HG03565 (cell line): ENCODE measurements at regions not wholly inside any gene's neighbourhood (a gene's known extent, or its start where the extent isn't known, plus 50 kb on each side); places are given as distances from the start of the nearest gene placed in this dataset.

Experiments
- ATAC-seq: cut with Tn5 transposase; IDR thresholded peaks from one replicate; pipeline ENCODE4 v1.9.1; 2021; ENCODE audit warnings: mild to moderate bottlenecking, moderate library complexity; ENCODE audit not compliant: unreplicated experiment

DNA sequence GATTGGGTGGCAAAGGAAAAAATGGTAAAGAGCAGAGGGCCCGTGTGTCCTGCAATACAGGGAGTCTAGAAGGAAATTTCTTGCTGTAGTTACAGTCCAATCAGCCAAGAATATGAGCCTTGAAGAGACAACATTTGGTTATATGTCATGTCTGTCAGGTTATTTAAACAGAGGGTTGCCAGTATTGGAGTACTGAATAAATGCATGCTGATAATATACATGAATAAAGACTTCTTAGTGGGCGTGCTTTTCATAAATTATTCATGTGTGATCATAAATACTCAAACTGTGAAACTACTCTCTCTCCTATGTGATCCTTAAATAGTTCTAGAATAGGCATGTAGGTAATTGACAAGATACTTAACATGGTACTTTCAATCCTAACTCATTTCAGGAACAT is 249.0 kb downstream of the CRPPA start:
- no peak for ATAC-seq

DNA sequence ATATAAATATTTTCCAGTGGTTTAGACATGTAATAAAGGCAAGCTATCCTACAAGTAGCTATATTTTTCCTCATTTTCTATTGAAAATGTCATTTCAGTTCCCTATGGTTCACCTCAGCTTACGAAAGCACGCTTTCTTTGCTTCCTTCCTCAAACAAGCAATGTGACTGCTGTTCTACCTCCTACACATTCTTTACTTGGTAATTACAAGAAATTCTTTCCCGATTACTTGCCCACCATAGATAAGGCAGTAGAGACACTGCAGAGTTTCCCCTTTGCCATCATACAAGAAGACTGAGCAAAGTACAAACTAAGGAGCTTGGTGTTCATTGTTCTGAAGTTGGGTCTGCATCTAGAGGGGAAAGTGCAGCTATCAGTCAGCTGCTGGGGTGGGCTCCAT is 249.4 kb downstream of the CRPPA start:
- no peak for ATAC-seq

DNA sequence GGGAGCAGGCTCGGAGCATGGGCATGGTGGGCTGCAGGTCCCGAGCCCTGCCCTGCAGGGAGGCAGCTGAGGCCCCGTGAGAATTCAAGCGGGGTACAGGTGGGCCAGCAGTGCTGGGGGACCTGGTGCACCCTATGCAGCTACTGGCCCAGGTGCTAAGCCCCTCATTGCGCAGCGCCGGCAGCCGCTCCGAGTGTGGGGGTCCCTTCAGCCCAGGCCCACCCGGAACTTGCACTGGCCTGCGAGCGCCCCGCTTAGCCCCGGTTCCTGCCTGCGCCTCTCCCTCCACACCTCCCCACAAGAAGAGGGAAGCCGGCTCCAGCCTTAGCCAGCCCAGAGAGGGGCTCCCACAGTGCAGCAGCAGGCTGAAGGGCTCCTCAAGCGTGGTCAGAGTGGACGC is 250.7 kb downstream of the CRPPA start:
- ATAC-seq = no peak

DNA sequence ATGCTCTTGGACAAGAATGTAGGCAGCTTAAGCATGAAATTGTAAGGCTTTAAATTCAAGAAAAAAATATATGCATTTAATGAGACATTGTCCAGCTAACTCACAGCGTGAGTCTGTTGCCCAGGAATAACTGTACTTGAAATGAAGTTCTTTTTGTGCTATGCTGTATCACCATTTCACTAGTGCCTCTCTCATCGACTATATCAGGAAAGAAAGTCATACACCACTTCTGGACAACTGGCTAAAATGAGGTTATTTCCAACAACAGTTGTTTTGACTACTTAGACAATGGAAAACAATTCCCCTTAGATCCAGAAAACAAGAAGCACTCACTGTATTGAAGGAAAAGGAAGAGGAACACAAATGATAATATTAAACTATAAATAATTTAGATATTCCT is 251.8 kb downstream of the CRPPA start:
- no peak for ATAC-seq

DNA sequence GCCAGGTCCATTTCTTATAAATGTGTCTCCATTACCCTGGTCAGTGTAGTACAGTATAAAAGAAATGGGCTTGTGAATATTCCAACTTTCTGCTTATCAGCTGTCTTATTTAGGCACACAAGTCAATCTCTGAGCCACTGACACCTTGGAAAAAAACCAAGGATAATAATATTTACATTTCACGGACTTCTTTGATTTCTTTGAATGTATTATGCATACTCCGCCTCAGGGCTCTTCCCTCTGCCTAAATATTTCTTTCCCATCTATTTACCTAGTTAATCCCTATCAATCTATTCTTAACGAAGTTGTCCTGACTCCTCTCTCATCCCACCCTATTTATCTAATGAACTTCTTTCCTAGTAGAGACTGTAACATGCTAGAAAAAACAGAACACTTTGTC is 253.8 kb downstream of the CRPPA start:
- ATAC-seq = no peak

DNA sequence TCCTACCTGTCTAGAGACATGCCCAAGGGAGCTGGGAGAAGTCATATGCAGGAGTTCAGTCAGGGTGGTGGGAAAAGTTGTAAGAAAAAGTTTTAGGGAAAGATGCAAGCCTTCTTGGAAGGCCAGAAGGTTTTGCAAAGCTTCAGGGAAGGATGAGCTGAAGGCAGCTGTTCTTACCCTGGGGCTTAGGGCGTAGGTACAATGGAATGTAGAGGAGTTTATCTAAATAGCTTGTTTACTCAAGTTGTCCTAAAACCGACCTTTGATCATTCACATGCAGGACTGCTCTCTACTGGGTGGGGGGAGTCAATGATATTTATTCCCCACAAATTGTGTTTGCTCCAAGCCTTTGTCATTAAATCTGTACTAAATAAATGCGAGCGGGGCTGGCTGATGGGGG is 277.0 kb downstream of the CRPPA start:
- no peak for ATAC-seq

DNA sequence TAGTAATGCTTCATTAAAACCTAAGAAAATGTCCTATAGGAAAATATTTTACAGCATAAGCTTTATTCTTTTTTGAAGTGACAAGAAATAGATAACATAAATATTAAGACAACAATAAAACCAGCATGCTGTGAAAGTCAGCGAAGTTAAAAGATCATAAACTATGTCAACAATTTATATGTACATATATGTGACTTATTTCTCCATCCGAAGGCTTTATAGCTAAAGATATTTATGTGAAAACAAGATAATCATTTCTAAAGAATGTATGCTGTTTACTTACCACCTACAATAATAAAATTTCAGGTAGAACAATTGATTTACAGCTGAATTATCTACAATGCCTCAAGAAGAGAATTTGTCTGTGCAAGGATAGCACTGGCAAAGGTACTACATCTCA is 283.4 kb downstream of the CRPPA start:
- no peak for ATAC-seq

DNA sequence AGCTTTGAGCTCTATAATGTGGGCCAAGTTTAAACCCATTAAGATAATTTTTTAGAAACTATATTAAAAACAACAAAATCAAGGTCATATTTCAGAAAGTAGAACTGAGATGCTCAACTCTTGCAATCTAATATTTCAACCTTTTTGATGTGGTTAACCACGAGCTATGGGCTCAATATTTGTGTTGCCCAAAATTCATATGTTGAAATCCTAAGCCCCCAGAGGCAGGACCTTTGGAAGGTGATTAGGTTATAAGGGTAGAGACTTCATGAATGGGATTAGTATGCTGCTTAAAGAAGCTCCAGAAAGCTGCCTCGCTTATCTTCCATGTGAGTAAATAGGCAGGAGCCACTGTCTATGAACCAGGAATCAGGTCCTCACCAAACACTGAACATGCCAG is 284.4 kb downstream of the CRPPA start:
- ATAC-seq = no peak

DNA sequence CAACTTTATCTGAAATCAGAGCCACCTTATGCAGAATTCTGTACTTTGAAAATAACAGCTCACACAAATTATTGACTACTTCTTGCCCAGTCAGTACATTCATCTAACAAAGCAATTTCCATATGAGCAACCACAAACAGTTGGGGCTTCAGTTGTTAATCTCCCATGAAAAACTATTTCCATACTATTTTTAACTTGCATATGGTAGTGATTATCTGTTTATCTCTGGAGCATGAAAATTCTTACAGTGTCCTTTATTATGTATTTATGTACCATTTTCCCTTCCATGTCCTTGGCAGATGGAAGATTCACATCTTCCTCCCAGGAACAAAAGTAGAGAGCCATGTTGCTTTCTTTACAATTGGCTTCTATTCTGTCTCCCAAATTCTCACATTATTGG is 285.7 kb downstream of the CRPPA start:
- no peak for ATAC-seq

DNA sequence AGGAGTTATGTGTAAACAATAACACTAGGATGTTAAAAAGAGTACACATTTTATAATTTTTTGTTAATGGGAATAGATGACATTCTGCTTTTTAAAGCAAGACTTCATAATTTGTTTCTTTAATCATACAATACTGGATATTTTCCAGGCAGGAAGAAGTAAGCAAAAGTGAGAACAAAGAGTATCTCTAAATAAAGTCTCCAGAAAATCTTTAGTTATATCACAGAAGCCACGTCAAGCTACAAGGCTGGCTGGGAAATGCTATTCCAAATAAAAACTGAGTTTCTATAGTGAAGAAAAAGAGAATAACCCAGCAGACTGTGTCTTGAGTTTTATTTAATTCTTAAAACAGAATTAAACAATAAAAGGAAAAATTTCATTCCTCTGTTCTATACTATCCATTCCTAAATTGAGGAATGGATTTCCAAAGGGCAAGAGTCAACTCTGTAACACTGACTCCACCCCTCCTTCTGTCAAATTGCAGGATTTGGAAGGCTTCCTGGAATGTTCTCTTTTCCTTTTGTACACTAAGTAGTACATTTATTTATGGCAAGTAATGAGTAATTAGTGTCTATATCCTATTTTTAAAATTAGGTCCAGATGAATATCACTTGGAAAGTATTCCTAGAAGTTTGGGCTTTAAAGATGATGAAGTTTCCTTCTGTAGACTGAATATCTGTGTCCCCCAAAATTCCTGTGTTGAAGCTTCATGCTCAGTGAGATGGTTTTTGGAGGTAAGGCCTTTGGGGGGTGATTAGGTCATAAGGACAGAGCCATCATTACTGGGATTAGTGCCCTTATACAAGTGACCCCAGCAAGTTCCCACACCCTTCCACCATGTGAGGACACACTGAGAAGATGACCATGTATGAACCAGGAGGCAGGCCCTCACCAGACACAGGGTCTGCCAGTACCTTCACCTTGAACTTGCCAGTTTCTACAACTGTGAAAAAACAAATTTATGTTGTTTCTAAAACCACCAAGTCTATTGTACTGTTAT is 290.9 kb downstream of the CRPPA start:
- no peak for ATAC-seq

DNA sequence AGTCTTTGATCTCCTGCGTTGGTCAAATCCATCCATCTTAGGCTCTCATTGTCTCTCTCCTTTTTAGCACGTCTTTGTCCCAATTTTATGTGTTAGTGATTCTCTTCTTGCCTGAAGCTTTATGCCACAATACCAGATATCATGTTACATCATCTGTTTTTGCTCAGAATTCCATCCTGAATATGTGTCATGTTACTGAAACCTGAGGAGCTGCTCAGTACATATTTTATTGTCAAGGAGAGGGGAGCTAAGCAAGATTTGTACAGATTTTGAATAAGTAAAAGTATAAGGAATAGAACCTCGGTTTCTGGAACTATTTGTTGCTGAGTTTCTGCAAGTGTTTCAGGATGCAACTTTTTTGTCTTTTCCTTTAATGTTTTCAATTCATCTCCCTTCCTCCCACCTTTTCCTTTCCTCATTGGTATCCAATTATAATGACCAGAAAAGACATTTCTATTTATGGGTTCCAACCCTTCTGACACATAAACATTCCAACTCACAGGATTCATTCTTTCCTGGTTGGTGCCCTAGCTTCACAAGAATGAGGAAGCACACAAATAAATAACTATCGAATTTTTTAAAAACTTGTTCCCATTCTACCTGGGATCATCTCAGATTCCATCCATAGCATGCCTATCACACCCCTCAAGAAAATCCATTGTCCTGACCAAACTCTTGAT is 291.8 kb downstream of the CRPPA start:
- no peak for ATAC-seq

DNA sequence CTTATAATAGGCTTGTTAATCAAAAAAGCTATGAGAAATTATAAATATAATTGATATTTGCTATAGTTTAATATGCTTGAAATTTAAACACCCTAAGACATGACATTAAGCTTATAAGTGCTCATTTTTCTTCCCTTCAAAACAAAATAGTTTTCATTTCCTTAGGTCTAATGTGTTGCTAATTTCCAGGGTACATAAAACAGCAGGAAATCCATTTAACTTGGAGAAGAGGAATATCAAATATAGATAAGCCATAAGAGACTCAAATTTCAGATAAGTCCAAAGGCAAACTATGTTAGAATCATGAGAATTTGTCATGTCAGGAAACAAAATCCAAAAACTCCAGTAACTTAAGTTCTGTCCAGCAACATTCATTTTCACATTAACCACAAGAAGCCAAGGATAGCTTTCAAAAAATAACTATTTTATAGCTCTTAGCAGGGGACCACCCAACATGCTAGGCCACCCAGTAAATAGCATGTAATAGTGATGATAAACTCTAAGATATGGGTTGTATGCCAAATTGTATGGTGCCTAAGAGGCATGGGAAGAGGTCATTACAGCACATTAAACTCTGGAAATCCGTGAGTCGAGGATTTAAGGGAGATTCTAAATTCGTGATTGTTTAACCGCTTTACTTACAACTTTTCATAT is 298.1 kb downstream of the CRPPA start:
- no peak for ATAC-seq

DNA sequence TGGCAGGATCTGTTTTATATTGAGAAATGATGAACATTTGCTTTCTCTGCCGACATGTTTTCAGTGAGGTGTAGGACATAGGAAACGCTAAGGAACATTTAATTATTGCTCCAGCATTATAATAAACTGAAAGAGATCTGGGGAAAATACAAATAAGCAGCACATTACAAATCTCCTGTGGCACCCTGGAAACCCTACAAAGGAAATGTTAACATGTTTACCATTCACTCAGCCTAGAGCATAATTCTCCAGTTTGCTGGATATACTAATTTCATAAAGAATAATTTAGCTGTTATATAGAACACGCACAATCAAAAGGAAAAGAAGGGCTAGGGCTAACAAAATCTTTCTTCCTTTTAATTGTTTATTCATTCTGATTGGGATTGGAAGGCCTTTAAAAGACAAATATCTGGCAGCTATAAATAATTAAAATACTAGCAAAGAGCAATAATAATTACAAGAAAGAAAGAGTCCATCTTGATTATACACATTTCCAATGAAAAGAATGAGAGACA is 299.4 kb downstream of the CRPPA start:
- no peak for ATAC-seq

DNA sequence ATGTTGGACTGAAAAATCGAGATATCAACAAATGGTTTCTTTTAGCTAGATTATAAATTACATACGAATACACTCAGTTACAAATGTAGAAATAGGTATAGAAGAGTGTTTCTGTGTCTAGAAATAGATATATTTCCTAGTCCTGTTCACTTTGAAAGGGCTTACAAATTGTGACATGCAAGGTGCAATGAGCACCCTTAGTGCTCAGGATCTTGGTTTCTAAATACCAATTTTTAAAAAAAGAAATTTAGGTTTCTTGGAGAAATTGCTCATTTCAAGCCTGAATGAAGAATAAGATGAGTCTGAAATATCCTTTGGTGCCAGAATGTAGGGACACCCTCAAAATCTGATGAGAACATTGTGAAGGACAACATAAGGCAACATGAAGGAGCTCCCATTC is 306.0 kb downstream of the CRPPA start:
- no peak for ATAC-seq

DNA sequence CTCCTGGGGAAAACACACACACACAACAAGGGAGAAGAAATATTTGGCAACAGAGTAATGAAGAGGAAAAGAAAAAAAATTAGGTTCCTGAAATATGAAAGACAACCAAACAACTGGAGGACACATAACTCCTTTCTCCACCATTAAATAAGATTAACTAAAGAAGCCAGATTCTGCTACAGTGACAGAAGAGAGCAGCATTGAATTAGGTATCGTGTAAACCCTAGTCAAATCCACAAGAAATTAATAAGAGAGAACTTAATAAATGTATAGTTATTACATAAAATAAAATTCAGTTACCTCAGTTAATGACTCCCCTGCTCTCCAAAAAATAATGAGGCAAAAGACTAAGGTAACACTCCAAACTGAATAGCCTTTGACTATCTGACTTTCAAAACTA is 306.7 kb downstream of the CRPPA start:
- ATAC-seq = no peak

DNA sequence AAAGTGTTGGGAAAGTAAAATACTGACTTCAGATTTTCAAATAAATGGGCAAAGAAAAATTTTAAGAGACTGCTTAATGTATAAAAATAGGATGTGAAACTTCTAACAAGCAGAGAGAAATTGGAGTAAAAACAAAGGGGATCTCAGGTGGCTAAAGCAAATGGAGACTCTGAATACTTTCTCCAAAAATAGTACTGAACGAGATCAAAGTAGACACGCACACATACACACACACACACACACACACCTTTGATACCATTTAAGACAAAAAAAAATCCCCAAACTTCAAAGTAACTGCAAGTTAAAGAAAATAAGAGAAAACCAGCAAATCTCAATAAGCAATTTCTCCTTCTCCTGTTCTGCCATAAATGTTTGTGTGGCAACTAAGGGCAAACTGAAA is 307.3 kb downstream of the CRPPA start:
- no peak for ATAC-seq

DNA sequence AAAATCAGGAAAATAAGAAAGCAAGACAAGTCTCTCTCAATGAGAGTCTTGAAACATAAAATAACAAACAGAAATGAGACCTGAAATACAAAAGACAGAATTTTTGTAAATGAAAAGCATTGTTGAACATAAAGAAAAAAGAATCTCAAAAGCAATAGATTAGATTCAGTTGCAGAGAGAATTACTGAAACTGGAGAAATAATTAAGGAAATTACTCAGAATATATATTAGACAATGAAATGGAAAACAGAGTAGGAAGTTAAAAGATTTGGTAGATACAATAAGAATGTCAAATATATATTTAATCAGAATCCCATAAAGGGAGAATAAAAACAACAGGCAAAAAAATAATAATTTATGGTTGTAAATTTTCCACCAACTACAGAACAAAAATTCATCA is 308.3 kb downstream of the CRPPA start:
- no peak for ATAC-seq

DNA sequence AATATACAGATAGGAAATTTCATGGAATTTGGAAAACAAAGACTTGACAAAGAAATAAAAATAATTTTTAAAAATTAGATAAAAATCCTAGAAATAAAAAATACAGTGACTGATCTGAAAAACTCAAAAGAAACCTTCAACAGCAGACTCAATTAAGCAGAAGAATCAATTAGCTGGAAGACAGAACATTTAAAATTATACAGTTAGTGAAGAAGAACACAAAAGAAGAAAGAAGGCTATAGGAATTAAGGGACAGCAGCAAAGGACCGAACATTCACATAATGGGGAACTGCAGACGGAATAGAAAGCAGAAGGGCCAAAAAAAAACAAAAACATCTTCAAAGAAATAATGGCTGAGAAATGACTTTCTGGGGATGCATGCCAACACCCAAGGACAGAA is 314.5 kb downstream of the CRPPA start:
- ATAC-seq = no peak

DNA sequence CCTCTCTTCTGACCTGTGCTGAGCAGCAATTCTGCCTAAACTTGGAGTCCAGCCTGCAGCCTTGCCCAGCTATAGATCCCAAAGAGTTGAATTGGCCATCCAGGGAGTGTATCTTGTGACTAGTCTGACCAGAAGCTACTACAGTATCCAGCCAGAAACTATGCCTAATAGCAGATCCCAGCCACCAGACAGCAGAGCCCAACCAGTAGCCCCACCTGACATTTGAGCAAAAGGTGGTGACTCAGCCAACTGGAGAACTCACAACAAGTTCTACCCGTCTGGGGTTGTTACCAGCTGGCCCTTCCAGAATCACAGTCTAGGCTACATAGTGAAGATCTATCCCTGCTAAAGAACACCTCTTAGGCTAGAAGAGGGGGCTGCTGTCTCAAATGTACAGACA is 315.0 kb downstream of the CRPPA start:
- ATAC-seq = no peak

DNA sequence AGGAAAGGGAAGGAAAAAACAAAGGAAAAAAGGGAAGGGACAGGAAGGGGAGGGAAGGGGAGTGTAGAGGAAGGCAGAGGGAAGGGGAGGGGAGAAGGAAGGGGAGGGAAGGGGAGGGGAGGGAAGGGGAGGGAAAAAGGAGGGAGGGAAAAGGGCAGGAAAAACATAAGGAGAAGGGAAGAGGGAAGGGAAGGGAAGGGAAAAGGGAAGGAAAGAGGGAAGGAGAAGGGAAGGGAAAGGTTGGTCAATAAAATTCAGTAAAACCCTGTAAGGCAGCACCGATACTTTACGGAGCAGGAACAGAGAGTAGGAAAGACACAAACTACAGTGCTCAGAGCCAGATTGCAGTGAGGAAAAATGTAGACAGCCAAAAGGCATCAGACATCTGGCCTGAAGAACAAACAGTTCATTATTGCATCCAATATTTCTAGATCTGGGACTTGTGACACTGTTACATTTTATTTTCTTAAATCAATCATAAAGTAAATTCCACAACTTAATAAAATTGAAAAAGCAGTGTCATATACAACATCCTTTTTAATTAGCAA is 322.0 kb downstream of the CRPPA start:
- ATAC-seq = no peak

DNA sequence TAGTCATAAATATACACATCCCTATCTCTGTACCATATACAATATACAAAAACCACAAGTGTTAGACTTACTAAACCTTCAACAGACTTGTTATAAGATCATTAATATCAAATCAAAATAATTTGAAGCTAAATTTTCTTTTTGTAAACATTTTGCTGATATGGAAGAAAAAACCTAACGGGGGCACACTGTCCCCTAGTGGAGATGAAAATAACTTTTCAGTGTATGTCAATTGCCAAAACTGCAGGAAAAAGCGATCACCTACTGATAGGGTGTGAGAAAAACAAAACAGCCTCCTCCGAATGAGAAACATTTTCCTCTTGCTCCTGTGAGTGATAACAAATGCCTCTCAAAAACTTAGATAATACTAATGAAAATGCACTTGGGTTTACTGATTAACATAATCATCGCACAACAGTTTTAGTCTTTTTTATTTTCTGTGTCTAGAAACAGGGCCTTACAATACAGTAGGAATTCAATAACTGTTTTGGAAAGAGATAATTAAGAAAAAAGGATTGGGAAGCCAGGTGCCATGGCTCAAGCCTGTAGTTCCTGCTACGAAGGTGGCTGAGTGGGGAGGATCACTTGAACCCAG is 322.7 kb downstream of the CRPPA start:
- ATAC-seq = no peak
